ENCODE measurements at regions not wholly inside any gene's neighbourhood (a gene's known extent, or its start where the extent isn't known, plus 50 kb on each side); places are given as distances from the start of the nearest gene placed in this dataset.
A peak's percentile ranks its signal among the peaks of the same experiment; 100 is the strongest.

- no peak for DNase-seq
Observed at GRCh38 chr16:85991425-85991824, 92.5 kb downstream of the IRF8 start.

- no peak for DNase-seq
Observed at GRCh38 chr16:85991856-85992255, 92.9 kb downstream of the IRF8 start.

- DNase-seq, result no peak
Observed at GRCh38 chr16:85992359-85992758, 93.4 kb downstream of the IRF8 start.

GRCh38 chr16:85992779-85993178, 93.8 kb downstream of the IRF8 start:
- DNase-seq, result no peak

GRCh38 chr16:85994492-85995490, 95.8 kb downstream of the IRF8 start:
- no peak for DNase-seq

GRCh38 chr16:85995541-85996423, 96.8 kb downstream of the IRF8 start:
- DNase-seq, result no peak

- DNase-seq, result no peak
Observed at GRCh38 chr16:85996843-85997242, 97.9 kb downstream of the IRF8 start.

GRCh38 chr16:85998171-85998867, 99.4 kb downstream of the IRF8 start:
- DNase-seq, result no peak

GRCh38 chr16:85998868-85999729, 100.1 kb downstream of the IRF8 start:
- no peak for DNase-seq

- DNase-seq, result no peak
Observed at GRCh38 chr16:85999778-86000177, 100.8 kb downstream of the IRF8 start.

GRCh38 chr16:86002178-86002900, 103.4 kb downstream of the IRF8 start:
- DNase-seq, result no peak

GRCh38 chr16:86007524-86007923, 108.6 kb downstream of the IRF8 start:
- DNase-seq, result no peak

GRCh38 chr16:86010680-86011141, 111.7 kb downstream of the IRF8 start:
- DNase-seq, result no peak

GRCh38 chr16:86011532-86011931, 112.6 kb downstream of the IRF8 start:
- DNase-seq, result no peak

- DNase-seq, result no peak
Observed at GRCh38 chr16:86012221-86012620, 113.3 kb downstream of the IRF8 start.

- no peak for DNase-seq
Observed at GRCh38 chr16:86013867-86014266, 114.9 kb downstream of the IRF8 start.

- DNase-seq, result no peak
Observed at GRCh38 chr16:86015606-86016005, 116.6 kb downstream of the IRF8 start.

GRCh38 chr16:86016201-86016965, 117.4 kb downstream of the IRF8 start:
- peak; percentile 1 for DNase-seq

- DNase-seq, result no peak
Observed at GRCh38 chr16:86018071-86018470, 119.1 kb downstream of the IRF8 start.

- no peak for DNase-seq
Observed at GRCh38 chr16:86018487-86018886, 119.5 kb downstream of the IRF8 start.
